Activated CD4-positive, alpha-beta T cell treated with anti-CD3 and anti-CD28 coated beads, Interleukin-2, amount 50 U/mL, for 1 hour (primary cell): ENCODE measurements at regions not wholly inside any gene's neighbourhood (a gene's known extent, or its start where the extent isn't known, plus 50 kb on each side); places are given as distances from the start of the nearest gene placed in this dataset.

Experiments used
- DNase-seq: peaks from one replicate; pipeline ENCODE4 v3.0.0-alpha.2; 2020

GRCh38 chr17:36765436-36766043 is 164.2 kb downstream of the MRM1 start:
- no peak for DNase-seq

GRCh38 chr17:36768394-36768793 is 167.0 kb downstream of the MRM1 start:
- no peak for DNase-seq

GRCh38 chr17:36773039-36773438 is 164.2 kb upstream of the LHX1 start:
- no peak for DNase-seq

- DNase-seq: no peak
These were observed 160.2 kb upstream of the LHX1 start for GRCh38 chr17:36777118-36777517.

GRCh38 chr17:36778448-36778847 is 158.8 kb upstream of the LHX1 start:
- no peak for DNase-seq

GRCh38 chr17:36779550-36779949 is 157.7 kb upstream of the LHX1 start:
- no peak for DNase-seq

- DNase-seq: no peak
These were observed 152.6 kb upstream of the LHX1 start for GRCh38 chr17:36784633-36785032.

- DNase-seq: no peak
These were observed 150.4 kb upstream of the LHX1 start for GRCh38 chr17:36786867-36787266.

GRCh38 chr17:36791150-36791941 is 145.9 kb upstream of the LHX1 start:
- no peak for DNase-seq

GRCh38 chr17:36791942-36792475 is 145.3 kb upstream of the LHX1 start:
- DNase-seq: no peak

GRCh38 chr17:36792849-36793248 is 144.4 kb upstream of the LHX1 start:
- no peak for DNase-seq

- DNase-seq: no peak
These were observed 143.3 kb upstream of the LHX1 start for GRCh38 chr17:36793976-36794375.

- DNase-seq: no peak
These were observed 129.6 kb upstream of the LHX1 start for GRCh38 chr17:36807496-36808179.

GRCh38 chr17:36808180-36808661 is 129.1 kb upstream of the LHX1 start:
- DNase-seq: no peak

- no peak for DNase-seq
These were observed 124.5 kb upstream of the LHX1 start for GRCh38 chr17:36812762-36813161.

GRCh38 chr17:36813357-36813756 is 123.9 kb upstream of the LHX1 start:
- no peak for DNase-seq

- no peak for DNase-seq
These were observed 123.2 kb upstream of the LHX1 start for GRCh38 chr17:36813957-36814563.

- no peak for DNase-seq
These were observed 122.3 kb upstream of the LHX1 start for GRCh38 chr17:36814958-36815357.

GRCh38 chr17:36816214-36816906 is 120.9 kb upstream of the LHX1 start:
- DNase-seq: no peak

- DNase-seq: no peak
These were observed 120.4 kb upstream of the LHX1 start for GRCh38 chr17:36816907-36817288.

- DNase-seq: no peak
These were observed 119.7 kb upstream of the LHX1 start for GRCh38 chr17:36817483-36818048.

- no peak for DNase-seq
These were observed 119.0 kb upstream of the LHX1 start for GRCh38 chr17:36818134-36818825.
